LNCAP (cell line): ENCODE measurements at regions not wholly inside any gene's neighbourhood (a gene's known extent, or its start where the extent isn't known, plus 50 kb on each side); places are given as distances from the start of the nearest gene placed in this dataset.

Experiments used
- CTCF ChIP-seq: fragments of 450-650 bp; IDR thresholded peaks from 2 replicates; pipeline ENCODE4 v1.5.1; 2017; ENCODE audit warnings: mild to moderate bottlenecking

GRCh38 chr16:85998868-85999729, 100.1 kb downstream of the IRF8 start:
- no peak for TF ChIP-seq CTCF

GRCh38 chr16:85999778-86000177, 100.8 kb downstream of the IRF8 start:
- TF ChIP-seq CTCF, result no peak

DNA sequence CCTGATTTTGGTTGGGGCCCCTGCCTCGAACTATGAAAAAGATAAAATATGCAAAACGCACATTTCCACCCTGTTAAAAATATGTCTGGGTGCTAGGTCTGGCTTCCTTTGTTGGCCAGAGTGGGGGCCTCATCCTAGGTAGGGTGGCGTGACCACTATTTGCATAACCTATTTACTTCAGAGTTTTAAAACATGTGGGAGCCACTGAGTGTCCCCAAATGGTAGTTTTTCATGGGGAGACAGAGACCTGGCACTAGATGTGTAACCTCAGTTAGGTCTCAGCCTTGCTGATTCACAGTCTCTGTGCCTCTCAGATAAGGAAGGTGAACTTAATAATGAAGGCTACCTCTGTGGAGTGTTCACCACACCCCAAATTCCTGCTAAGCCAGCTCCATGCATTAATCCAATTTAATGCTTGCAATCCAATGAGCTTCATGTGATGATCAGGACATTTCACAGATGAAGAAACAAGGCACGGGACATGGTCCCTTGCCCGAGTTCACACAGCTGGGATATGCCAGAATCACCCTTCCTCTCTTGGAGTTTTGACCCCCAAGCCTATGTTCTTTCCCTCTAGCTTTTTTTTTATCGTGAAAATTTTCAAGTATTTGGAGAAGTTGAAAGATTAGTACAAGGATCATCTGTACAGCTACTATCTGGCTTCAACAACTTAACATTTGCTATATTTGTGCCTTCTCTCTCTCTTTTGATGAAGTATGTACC, 103.4 kb downstream of the IRF8 start:
- no peak for TF ChIP-seq CTCF

GRCh38 chr16:86007524-86007923, 108.6 kb downstream of the IRF8 start:
- no peak for TF ChIP-seq CTCF

GRCh38 chr16:86010680-86011141, 111.7 kb downstream of the IRF8 start:
- TF ChIP-seq CTCF, result no peak

DNA sequence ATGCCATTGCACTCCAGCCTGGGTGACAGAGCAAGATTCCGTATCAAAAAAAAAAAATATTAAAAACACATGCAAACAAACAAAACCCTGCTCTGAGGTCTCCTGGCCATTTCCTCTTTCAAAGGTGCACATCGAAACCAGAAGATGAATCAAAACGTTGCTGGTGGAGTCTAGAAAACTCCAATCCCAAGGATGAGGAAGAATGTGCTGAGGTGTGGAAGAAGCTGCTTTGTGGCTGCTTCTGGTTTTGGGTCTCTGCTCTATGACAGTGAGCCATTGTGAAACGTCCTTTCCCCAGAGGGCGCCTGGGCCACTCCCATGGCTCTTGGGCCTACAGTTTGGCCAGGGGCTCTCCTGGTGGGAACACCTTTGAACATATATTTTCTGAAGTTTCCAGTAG, 112.6 kb downstream of the IRF8 start:
- no peak for TF ChIP-seq CTCF

DNA sequence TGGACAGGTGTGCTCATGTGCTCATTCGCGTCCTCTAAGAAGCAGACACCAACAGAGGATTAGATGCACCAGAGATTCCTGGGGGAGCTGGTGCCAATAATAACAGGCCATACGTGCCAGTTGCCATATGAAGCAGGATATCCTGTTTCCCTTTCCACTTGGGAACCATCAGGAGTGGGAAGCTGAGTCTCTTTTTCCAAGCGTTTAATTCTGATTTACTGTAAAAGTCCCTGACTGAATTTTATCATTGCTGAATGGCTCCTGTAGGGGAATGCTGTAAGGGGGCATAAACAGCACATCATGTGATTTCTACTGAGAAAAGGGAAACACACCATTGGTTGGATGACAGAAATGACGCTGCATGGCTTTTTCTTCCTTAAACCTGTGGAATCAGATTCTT, 113.3 kb downstream of the IRF8 start:
- no peak for TF ChIP-seq CTCF
